Breast epithelium (tissue), 3 donors: ENCODE measurements at regions not wholly inside any gene's neighbourhood (a gene's known extent, or its start where the extent isn't known, plus 50 kb on each side); places are given as distances from the start of the nearest gene placed in this dataset.

ENCODE experiments used
- CTCF ChIP-seq, 3 donors: fragments of 450-650 bp; IDR thresholded peaks; one replicate each; pipeline ENCODE4 v1.5.1; 2016 to 2017; ENCODE audit warnings: antibody characterized with exemption in 3 of 3, mild to moderate bottlenecking in 3 of 3, moderate library complexity in 3 of 3
- POLR2A ChIP-seq: fragments of 450-650 bp; IDR thresholded peaks from one replicate; pipeline ENCODE4 v1.6.1; 2016; ENCODE audit warnings: antibody characterized with exemption, mild to moderate bottlenecking, moderate library complexity

- TF ChIP-seq POLR2A, result no peak
- no peak for TF ChIP-seq CTCF (IDR thresholded peaks at IDR 0.05)
These were observed 319.4 kb upstream of the POU1F1 start for GRCh38 chr3:87595798-87596197.
